ENCODE measurements at regions not wholly inside any gene's neighbourhood (a gene's known extent, or its start where the extent isn't known, plus 50 kb on each side); places are given as distances from the start of the nearest gene placed in this dataset.

- DNase-seq = no peak
These were observed 115.0 kb upstream of the RMDN2 start for GRCh38 chr2:37809931-37810570.

- no peak for DNase-seq
These were observed 112.7 kb upstream of the RMDN2 start for GRCh38 chr2:37812414-37812813.

- no peak for DNase-seq
These were observed 112.0 kb upstream of the RMDN2 start for GRCh38 chr2:37812941-37813730.

GRCh38 chr2:37816036-37816435 lies 109.1 kb upstream of the RMDN2 start:
- DNase-seq = no peak

- no peak for DNase-seq
These were observed 108.4 kb upstream of the RMDN2 start for GRCh38 chr2:37816686-37817085.

GRCh38 chr2:37819186-37819585 lies 105.9 kb upstream of the RMDN2 start:
- peak in 1 of 2 experiments; percentile 34 for DNase-seq

GRCh38 chr2:37820471-37820986 lies 104.6 kb upstream of the RMDN2 start:
- DNase-seq = no peak

- no peak for DNase-seq
These were observed 99.5 kb upstream of the RMDN2 start for GRCh38 chr2:37825586-37825985.

GRCh38 chr2:37826611-37827010 lies 98.5 kb upstream of the RMDN2 start:
- DNase-seq = no peak

GRCh38 chr2:37827455-37827854 lies 97.6 kb upstream of the RMDN2 start:
- no peak for DNase-seq

GRCh38 chr2:37827911-37828511 lies 97.1 kb upstream of the RMDN2 start:
- no peak for DNase-seq

- no peak for DNase-seq
These were observed 95.9 kb upstream of the RMDN2 start for GRCh38 chr2:37829202-37829601.

- DNase-seq = peak in 1 of 2 experiments; percentile 22
These were observed 95.3 kb upstream of the RMDN2 start for GRCh38 chr2:37829616-37830395.

- DNase-seq = no peak
These were observed 94.5 kb upstream of the RMDN2 start for GRCh38 chr2:37830636-37831035.

GRCh38 chr2:37831081-37831780 lies 93.9 kb upstream of the RMDN2 start:
- DNase-seq = no peak

GRCh38 chr2:37832590-37833197 lies 92.4 kb upstream of the RMDN2 start:
- peak; percentile 83 to 85 for DNase-seq

- no peak for DNase-seq
These were observed 91.7 kb upstream of the RMDN2 start for GRCh38 chr2:37833423-37833822.

- no peak for DNase-seq
These were observed 88.8 kb upstream of the RMDN2 start for GRCh38 chr2:37836270-37836669.

- DNase-seq = no peak
These were observed 88.4 kb upstream of the RMDN2 start for GRCh38 chr2:37836711-37837110.

GRCh38 chr2:37837628-37838328 lies 87.3 kb upstream of the RMDN2 start:
- no peak for DNase-seq

- no peak for DNase-seq
These were observed 86.4 kb upstream of the RMDN2 start for GRCh38 chr2:37838541-37839167.

Data from SHP77 (cell line).